ENCODE measurements at regions not wholly inside any gene's neighbourhood (a gene's known extent, or its start where the extent isn't known, plus 50 kb on each side); places are given as distances from the start of the nearest gene placed in this dataset.

GRCh38 chr7:106163257-106163656 is 51.1 kb upstream of the SYPL1 start:
- Histone ChIP-seq H3K56ac (replicated peaks; ENCODE audit: insufficient read length, low read depth, low read length) (no peak overlapping the region), H3K4ac (replicated peaks; ENCODE audit: insufficient read length, low read depth, low read length) (no peak overlapping the region), H3K9ac (replicated peaks in 1 of 4; ENCODE audit: extremely low read depth in 1 of 4, low read depth in 3 of 4, low read length in 3 of 4) (no peak overlapping the region), H3K23me2 (ENCODE audit: low read depth, low read length) (no peaks in the 10 kb centered on the region), H2BK15ac (ENCODE audit: low read length) (no peak overlapping the region), H2BK5ac (ENCODE audit: low read depth, low read length) (no peak overlapping the region), H3K4me2 (ENCODE audit: insufficient read depth in 1 of 2, low read depth in 2 of 2, low read length in 2 of 2) (no peak overlapping the region), H3K9me3 (ENCODE audit: insufficient read depth in 2 of 2, low read depth in 1 of 2, low read length in 1 of 2) (peaks cover 0 to 7% of the 10 kb centered on the region in 2 experiments; a peak in 3 of 4 replicates), H2BK20ac (ENCODE audit: low read length) (no peak overlapping the region), H3K23ac (ENCODE audit: insufficient read length) (no peak overlapping the region), H3K14ac (ENCODE audit: insufficient read length) (no peak overlapping the region), H3K4me3 (ENCODE audit: extremely low read depth in 1 of 4, insufficient read depth in 2 of 4, low read depth in 3 of 4, low read length in 4 of 4) (no peak overlapping the region), H4K5ac (ENCODE audit: insufficient read length, low read depth, low read length) (no peak overlapping the region), H3K4me1 (replicated peaks in 1 of 4; ENCODE audit: control insufficient read depth in 3 of 4, insufficient read depth in 4 of 4, low read length in 3 of 4) (no peaks in the 10 kb centered on the region), H2BK12ac (ENCODE audit: low read depth, low read length) (no peak overlapping the region), H3K27ac (ENCODE audit: low read depth, low read length) (no peak overlapping the region), H3K36me3 (ENCODE audit: control insufficient read depth in 2 of 4, insufficient read depth in 4 of 4, low read length in 3 of 4) (no peaks in the 10 kb centered on the region; a peak in 1 of 8 replicates), H3K18ac (ENCODE audit: extremely low read depth, low read length) (no peak overlapping the region), H2BK120ac (replicated peaks; ENCODE audit: low read depth, low read length) (no peak overlapping the region), H4K20me1 (replicated peaks in 1 of 2; ENCODE audit: control insufficient read depth in 1 of 2, insufficient read depth in 2 of 2, low read length in 2 of 2) (no peaks in the 10 kb centered on the region), H3K79me2 (ENCODE audit: control insufficient read depth in 1 of 2, insufficient read depth in 2 of 2, low read length in 2 of 2) (no peaks in the 10 kb centered on the region), H2AK5ac (ENCODE audit: low read depth, low read length) (no peak overlapping the region), H3K27me3 (replicated peaks in 1 of 4; ENCODE audit: control insufficient read depth in 3 of 4, extremely low read depth in 1 of 4, insufficient read depth in 3 of 4, low read length in 3 of 4) (no peaks in the 10 kb centered on the region), H4K91ac (replicated peaks; ENCODE audit: insufficient read length, low read length) (no peak overlapping the region), H4K8ac (ENCODE audit: extremely low read depth, insufficient read depth, low read length) (no peak overlapping the region), H3K79me1 (ENCODE audit: low read depth, low read length) (no peaks in the 10 kb centered on the region), H2AFZ (ENCODE audit: low read length) (no peak overlapping the region)
- FAIRE-seq: no peak
- CTCF ChIA-PET (ENCODE audit: partially characterized antibody): interaction anchor here (0.9 to 10.9 kb wide), 6 partner anchors 10 to 229 kb away, joined by 3 to 108 read pairs (median 5); no protein-coding TSS in a partner anchor
- no peak for DNase-seq (ENCODE audit: low read depth in 1 of 2, low spot score in 2 of 2)
- POLR2A ChIA-PET (ENCODE audit: partially characterized antibody): no interaction called here
- no peak for TF ChIP-seq HDAC6 (IDR thresholded peaks at IDR 0.05; ENCODE audit: low read depth, low read length)
- TF ChIP-seq BACH1 (IDR thresholded peaks at IDR 0.05; ENCODE audit: low read length): no peak
- no peak for TF ChIP-seq MAX (IDR thresholded peaks at IDR 0.05)
- TF ChIP-seq EP300 (IDR thresholded peaks at IDR 0.05; ENCODE audit: borderline replicate concordance in 1 of 2, low read depth in 2 of 2, low read length in 2 of 2): no peak
- TF ChIP-seq SRF (IDR thresholded peaks at IDR 0.05; ENCODE audit: low read depth, low read length): no peak
- no peak for TF ChIP-seq KDM1A (IDR thresholded peaks at IDR 0.05; ENCODE audit: borderline replicate concordance, low read length)
- TF ChIP-seq TAF7 (optimal IDR thresholded peaks at IDR 0.05; ENCODE audit: borderline replicate concordance, low read depth, low read length): no peak
- TF ChIP-seq TEAD4 (IDR thresholded peaks at IDR 0.05; ENCODE audit: low read depth, low read length): no peak
- TF ChIP-seq CHD1 (IDR thresholded peaks at IDR 0.05; ENCODE audit: low read depth, low read length): no peak
- no peak for TF ChIP-seq GABPA (IDR thresholded peaks at IDR 0.05; ENCODE audit: borderline replicate concordance, insufficient read depth, low read length)
- TF ChIP-seq CBX8 (IDR thresholded peaks at IDR 0.05; ENCODE audit: borderline replicate concordance, low read depth, low read length): no peak
- no peak for TF ChIP-seq CTCF (IDR thresholded peaks at IDR 0.05; ENCODE audit: control extremely low read depth in 1 of 3, insufficient read depth in 1 of 3, low read depth in 1 of 3, low read length in 3 of 3)
- no peak for TF ChIP-seq EGR1 (IDR thresholded peaks at IDR 0.05; ENCODE audit: borderline replicate concordance, low read depth, low read length)

Measured in H1 (cell line).